Stimulated activated CD4-positive, alpha-beta T cell treated with anti-CD3 and anti-CD28 coated beads, Interleukin-12 subunit alpha, Interleukin-12 subunit beta, amount 100 ng/mL, for 48 hours (primary cell): ENCODE measurements at regions not wholly inside any gene's neighbourhood (a gene's known extent, or its start where the extent isn't known, plus 50 kb on each side); places are given as distances from the start of the nearest gene placed in this dataset.
"Not testable (repeated sequence)": the region's sequence is repeated elsewhere in the genome, so short reads cannot be mapped to it uniquely, and the experiment has no call there.

Source experiments
- DNase-seq, 3 donors: peaks; one replicate each; pipeline ENCODE4 v3.0.0-alpha.2; 2020; ENCODE audit warnings: low read depth in 2 of 3, low spot score in 1 of 3

DNA sequence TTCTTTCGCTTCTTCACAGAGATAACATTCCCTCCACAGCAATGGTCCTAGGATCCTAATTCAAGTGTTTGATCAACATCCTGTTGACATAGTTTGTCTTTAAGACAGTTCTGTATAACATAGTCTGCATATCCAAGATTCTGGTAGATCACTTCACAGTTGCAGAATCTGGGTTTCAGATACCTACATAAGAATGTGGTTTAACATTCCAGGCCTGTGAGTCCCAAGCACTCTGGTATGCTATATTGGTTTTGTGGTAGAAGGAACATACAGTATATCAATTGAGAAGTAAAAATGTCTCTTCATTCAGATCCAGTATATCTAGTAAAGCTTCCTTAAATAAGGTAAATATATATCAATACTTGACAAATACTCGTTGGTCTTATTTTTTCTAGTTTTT is 914.2 kb upstream of the CDH6 start:
- no peak for DNase-seq

DNA sequence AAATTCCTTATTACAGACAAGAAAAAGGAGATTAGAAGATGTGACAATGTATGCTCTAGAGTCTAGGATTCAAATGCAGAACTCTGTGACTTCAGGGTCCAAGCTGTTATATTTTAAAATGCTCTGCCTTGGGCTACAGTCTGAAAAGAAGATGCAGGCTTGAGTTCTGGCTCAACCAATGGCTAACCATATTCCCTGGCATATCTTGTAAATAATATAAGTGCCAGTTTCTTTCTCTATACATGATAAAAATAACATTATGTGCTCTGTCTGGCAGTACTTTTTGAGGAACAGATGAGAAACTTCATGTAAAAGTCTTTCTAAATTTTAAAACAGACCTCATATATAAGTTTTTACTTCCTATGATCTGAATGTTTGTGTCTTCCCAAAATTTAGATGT is 926.5 kb upstream of the CDH6 start:
- no peak for DNase-seq

DNA sequence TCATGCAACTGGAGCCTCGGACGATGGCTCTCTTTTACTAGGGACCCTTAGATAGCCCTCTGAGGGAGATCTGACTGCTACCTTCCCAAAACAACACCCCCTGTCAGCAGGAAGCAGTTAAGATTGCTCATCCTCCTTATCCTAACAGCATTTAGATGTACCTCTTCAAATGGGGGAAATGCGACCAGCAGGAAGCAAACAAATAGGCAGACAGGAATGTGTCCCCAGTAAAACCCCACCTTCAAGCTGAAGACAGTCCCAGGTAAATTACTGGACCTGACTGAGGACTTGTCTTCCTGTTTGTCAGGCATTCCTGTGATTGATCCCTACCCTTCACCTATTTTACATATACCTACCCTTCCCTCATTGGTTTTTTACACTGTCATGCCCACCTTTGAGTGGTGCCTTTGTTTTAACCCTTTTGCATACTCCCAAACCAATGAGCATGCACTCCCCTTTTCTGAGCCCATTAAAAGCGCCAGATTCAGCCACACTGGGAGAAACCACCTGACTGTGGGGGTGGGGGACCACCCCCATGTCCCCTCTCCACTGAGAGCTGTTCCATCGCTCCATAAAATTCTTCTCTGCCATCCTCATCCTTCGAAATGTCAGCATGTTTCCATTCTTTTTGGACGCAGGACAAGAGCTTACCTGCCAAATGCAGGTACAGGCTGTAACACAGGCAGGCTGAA is 954.0 kb upstream of the CDH6 start:
- DNase-seq, result no peak

DNA sequence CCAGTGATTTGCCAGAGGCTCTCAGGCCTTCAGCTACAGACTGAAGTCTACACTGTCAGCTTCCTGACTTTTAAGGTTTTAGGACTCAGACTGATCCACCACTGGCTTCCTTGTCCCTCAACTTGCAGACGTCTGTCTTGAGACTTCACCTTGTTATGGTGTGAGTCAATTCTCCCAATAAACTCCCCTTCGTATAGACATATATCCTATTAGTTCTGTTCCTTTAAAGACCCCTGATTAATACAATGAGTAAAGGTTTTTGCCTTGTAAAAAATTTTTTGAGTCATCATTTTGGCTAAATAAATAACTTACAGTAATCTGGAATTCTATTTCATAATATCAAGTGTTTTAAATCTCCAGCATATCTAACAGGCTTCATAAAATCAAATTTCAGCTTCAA is 956.3 kb upstream of the CDH6 start:
- DNase-seq, result no peak

DNA sequence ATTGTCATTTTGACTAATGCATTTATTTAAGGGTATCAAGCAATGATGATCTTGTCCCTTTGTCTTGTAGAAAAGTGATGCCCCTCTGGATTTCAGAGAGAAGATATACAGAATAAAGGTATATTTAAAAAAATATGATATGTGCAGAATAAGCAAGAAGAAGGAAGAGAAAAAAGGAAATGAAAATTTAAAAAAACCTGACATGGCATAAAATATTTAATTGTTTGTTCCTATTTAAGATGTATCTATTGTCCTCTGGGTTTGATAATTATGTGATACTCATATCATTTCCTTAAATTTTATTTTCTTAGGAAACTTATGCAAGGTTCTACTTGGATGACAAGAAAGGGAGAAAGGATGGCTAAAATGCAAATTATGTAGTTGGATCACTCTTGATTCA is 983.7 kb upstream of the CDH6 start:
- DNase-seq, result no peak

DNA sequence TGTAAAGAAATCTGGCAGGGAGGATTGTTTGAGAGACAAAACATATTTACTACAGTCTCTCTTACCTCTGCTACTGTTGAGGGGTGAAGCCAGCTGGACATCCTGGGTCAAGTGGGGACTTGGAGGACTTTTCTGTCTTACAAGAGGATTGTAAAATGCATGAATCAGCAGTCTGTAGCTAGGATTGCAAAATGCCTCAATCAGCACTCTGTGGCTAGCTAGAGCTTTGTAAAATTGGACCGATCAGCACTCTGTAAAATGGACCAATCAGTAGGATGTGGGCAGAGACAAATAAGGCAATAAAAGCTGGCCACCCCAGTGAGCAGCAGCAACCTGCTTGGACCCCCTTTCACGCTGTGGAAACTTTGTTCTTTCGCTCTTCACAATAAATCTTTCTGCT is 995.8 kb upstream of the CDH6 start:
- DNase-seq, result no peak

DNA sequence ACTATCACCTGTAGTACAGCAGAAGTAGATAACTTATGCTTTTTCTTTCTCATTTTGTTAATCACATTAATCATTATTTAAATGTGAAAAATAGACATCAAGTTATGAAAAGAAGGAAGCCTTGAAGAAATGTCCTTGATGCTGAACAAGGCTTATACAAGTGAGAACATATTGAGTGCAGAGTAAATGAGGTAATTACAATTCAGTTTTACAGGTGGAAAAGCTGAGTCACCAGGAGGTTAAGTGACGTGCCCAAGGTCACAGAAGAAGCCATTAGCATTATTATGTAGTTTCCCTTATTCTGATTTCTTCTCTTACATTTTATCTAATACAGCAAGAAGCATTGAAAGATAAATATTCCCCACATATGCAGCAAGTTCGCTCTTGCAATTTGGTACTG is 998.5 kb upstream of the CDH6 start:
- DNase-seq, result no peak

DNA sequence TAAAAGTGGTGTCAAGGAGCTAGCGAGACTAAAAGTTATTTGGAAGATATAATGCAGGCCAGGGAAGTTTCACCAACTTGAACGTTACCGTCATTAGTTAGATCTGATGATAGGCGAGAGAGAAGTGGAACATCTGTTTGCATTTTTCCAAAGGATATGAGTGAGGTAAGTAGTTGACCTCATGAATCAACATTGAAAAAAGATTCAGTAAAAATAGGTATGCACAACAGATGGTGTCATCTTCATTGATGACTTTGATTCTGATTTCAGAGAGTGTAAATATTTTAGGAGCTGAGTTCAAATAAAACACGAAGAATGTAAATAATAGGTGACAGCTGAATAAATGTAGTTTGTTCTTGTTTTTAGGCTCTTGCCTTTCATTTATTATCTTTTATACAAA is 998.9 kb upstream of the CDH6 start:
- DNase-seq, result no peak

DNA sequence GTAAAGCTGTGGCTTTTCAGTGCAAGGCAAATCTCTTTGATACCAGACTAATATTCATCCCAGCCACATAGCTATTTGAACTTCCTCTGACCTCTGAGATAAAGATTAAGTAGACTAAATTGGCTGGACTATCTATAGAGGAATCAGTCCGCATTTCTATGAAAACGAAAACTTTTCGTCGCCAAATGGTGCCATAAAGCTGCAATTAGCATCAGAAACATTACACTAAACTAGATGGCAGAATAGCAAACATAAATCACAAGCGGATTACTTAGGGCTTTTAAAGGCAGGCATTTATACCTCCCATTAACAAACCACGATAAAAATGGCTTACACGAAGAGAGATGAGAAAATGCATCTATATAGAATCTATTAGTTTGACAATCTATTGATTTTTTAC is 1009.7 kb upstream of the CDH6 start:
- no peak for DNase-seq

DNA sequence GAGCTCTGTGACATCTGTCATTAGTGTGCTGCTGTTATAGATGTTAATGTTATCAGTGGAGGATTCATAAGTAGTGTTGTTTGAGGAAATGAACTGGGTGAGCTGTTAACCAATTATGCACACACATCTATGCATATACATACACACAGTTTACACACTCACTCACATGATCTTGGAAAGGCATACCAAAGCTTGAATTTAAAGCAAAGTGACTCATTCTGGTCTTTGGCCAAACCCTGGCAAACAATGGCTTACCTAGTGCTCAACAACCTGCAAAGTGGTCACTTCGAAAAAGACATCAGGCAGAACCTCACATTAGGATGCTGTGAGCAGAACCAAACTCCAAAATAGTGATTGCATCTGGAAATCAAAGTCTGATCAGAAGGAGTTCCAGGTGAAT is 1037.3 kb upstream of the CDH6 start:
- no peak for DNase-seq

DNA sequence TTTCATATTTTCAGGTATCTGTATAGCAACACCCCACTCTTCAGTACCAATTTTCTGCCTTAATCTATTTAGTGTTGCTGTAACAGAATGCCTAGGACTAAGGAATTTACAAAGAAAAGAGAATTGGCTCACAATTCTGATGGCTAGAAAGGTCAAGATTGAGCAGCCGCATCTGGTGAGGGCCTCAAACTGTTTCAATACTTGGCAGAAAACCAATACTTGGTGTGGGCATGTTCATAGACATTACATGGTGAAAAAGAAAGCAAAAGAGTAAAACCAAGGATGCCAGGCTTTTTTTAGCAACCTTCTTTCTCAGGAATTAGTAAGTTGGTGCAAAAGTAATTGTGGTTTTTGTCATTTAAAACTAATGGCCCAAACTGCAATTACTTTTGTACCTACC is 1041.1 kb upstream of the CDH6 start:
- no peak for DNase-seq

DNA sequence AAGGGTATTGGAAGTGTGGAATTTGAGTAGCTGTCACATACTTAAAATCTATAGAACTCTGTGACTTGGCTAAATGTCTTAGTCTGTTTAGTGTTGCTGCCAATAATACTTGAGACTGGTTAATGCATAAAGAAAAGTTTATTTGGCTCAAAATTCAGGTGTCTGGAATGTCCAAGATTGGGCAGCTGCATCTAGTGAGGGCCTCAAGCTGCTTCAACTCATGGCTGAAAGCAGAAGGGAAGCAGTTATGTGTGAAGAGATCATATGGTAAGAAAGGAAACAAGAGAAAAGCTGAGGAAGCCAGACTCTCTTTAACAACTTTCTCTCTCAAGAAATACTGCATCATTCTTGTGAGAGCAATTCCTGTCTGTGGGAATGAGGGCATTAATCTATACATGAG is 1043.3 kb upstream of the CDH6 start:
- no peak for DNase-seq

DNA sequence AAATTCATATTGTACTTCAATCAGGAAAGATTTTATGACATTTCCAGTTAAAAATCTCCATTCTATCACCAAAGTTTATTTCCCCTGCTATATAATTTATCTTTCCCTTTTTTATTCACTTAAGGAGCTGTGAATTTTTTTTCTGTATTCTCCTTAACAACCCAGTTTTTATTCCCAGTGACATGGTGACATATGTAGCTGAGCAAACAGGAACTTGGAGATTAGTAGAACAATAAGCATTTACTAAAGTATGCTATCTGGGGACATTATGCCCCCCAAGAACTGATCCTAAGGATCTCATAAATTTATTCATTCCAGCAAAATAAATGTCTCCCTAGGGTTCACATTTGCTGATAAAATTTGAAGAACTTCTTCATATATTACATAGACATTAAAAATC is 1044.0 kb upstream of the CDH6 start:
- no peak for DNase-seq

DNA sequence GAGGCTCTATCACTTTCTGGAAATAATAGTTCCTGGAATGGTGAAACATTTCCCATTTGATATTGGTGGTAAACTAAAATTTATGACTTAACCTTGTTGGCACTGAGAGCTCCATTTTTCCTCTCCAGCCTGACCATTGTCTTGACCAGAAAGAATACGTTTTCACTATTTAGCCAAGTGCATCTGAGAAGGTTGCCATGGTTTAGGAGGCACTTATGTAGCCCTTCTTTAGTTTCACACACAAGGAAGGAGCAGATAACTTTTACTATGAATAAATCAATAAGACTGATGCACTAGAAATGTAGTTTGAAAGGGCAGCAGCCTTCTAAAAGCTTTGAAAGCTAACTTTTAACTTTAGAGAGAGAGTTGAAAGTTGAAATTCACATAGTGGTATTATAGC is 1045.5 kb upstream of the CDH6 start:
- DNase-seq, result no peak

DNA sequence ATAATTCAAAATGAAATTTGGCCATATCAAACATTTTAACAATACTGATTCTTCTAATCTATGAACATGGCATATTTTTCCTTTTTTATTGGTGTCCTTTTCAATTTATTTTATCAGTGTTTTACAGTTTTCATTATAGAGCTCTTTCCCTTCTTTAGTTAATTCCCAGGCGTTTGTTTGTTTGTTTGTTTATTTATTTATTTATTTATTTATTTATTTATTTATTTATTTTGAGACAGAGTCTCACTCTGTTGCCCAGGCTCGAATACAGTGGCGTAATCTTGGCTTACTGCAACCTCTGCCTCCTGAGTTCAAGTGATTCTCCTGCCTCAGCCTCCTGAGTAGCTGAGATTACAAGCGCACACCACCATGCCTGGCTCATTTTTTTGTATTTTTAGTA is 1049.4 kb upstream of the CDH6 start:
- not testable (repeated sequence) for DNase-seq

DNA sequence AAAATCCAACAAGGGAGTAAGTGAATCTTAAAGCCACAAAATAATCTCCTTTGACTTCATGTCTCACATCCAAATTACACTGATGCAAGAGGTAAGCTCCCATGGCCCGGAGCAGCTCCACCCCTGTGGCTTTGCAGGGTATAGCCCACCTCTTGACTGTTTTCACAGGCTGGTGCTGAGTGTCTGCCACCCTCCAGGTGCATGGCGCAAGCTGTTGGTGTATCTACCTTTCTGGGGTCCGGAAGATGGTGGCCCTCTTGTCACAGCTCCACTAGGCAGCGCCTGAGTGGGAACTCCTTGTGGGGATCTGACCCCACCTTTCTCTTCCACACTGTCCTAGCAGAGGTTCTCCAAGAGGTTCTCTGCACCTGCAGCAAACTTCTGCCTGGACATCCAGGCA is 1051.1 kb upstream of the CDH6 start:
- no peak for DNase-seq

DNA sequence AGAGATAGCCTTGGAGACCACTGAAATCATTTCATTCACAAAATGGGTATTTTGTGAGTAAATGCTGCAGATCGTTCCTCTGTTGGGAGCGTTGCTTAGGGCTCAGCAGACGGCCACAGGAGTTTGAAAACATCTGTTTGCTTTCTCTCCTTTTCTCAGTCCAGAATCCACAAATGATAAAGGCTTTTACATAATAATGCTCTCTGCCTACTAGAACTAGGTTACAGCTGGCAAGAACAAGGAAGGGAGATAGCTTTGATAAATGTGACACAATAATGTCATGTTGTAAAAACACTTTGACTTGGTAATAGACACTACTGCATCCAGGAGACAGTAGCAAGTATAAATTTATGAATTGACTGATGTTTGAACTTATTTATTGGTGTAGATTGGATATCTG is 1072.4 kb upstream of the CDH6 start:
- no peak for DNase-seq

DNA sequence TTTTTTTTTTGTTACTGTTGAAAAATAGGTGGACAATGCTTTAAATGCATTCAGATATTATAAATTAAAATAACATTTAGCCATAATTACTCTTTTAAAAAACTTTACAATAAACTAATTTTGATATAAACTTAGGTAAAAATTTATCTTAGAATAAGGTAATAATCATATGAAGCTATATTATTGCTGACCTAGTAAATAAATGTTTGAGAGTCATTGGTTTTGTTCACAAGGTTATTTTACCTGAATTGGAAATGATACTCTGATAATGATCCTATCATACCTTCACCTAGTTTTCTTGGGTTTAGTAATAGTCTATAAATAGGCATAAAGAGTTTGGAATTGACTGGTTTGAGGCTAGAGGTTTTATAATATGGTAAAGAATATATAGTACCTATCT is 1076.4 kb upstream of the CDH6 start:
- no peak for DNase-seq

DNA sequence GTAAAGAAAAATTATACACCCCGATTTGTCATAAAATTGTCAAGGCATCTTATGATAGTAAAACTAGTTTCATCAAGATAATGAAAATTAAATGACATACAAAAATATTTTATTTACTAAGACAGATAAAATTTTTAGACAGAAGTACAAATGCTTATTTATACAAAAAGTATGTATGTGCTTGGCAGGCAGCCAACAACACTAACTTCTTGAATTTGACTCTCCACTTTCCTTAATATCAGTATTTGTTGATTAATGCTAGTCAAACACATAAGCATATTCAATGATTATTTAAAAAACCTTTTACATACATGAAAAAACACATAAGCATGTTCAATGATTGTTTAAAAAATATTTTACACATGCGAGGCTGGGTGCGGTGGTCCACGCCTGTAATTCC is 1079.9 kb upstream of the CDH6 start:
- DNase-seq, result no peak

DNA sequence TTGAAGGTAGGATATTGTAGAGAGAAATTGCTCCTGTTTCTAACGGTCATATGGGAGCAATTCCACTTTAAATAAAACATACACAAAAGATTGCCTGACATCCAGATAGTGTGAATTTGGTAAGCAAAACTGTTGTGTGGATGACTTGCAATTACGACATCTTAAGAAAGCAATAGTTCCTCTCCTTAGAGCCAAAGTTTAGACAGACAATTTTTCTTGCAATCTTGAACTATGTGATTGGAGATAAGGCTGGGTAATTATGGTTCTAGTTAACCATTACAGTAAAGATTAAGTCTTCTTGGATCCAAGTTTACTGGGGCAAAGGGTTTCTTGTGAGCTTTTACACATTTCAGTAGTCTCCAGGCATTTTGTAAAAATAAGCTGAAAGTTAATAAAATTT is 1080.6 kb upstream of the CDH6 start:
- DNase-seq, result no peak

DNA sequence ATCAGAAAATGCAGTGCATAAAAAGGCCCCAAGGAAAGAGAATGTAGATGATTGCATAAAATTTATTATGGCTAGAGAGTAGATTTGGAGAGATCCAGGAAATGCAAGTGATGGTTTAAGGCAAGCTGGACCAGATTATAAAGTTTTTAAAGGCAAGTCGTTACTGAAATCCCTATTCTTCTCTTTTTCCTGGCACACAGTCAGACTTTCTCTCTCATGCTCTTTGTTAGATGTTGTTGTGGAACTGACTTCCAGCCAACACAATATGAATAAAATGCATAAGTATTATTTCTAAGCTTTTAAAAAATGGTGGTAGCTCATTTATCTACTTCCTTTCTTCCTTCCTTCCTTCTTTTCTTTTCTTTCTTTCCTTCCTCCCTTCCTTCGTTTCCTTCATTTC is 1085.4 kb upstream of the CDH6 start:
- DNase-seq, result no peak

DNA sequence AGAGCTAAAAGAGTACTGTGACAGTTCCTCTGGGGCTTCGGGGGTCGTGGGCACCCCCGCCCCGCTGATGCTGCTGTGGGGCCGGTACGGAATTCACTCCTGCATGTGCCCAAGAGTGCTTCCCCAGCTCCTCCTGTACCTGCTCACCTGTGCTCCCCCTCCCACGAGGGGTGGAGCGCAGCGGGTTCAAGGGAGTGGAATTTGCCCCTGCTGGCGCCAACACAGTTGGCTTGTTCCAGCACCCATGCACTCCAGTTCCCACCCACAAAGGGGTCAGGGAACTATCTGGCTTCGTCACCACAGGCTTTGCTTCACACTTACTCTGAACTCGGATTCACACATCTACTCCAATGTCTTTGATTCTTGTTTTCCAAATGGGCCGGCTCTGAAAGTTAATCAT is 1086.9 kb upstream of the CDH6 start:
- no peak for DNase-seq

DNA sequence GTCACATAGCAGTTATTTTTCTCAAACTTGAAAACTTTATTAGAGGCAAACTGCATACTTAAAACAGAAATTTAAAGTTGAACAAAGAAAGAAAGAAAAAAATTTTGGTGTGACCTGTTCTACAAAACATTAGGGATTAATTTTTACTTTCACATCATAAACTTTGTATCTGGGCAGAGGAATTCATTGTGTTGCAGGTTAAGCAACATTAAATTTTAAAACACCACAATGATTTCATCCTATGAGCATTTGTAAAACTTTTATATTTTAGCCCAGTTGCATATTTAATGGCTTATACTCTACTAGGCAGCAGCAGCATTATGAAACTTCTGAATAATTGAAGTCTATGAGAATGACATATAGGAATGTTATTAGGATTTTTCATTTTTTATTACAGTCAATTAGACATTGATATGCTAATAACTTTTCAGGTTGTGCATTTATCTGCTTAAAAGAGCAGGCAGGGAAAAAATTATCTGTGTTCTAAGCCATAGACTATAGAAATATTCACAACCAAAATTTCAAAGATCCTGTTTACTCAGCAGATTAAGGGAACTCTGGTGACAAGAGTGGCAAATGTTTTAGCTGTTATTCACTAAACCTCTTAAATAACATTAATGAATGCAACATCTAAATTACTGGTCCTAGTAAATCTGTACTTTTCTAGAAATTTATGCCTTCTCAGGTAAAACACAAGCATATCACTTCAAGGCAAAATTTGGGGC is 1088.5 kb upstream of the CDH6 start:
- DNase-seq, result no peak
